Stimulated activated effector memory CD8-positive, alpha-beta T cell treated with anti-CD3 and anti-CD28 coated beads, Interleukin-12 subunit alpha, Interleukin-12 subunit beta, amount 100 ng/mL, for 72 hours (primary cell): ENCODE measurements at regions not wholly inside any gene's neighbourhood (a gene's known extent, or its start where the extent isn't known, plus 50 kb on each side); places are given as distances from the start of the nearest gene placed in this dataset.
A peak's percentile ranks its signal among the peaks of the same experiment; 100 is the strongest.

Experiments
- ATAC-seq: fragments of 150-1000 bp; cut with Tn5 transposase; 2 replicates; pipeline ENCODE4 v1.10.0; 2021
- DNase-seq, 2 donors: peaks; one replicate each; pipeline ENCODE4 v3.0.0; 2021 to 2022; ENCODE audit warnings: low spot score in 2 of 2
- H3K27ac Mint-ChIP-seq: one replicate; pipeline ENCODE4 v1.8.0; 2022; ENCODE audit warnings: mild to moderate bottlenecking, mixed read lengths
- H3K36me3 Mint-ChIP-seq: one replicate; pipeline ENCODE4 v1.8.0; 2022; ENCODE audit warnings: mild to moderate bottlenecking, mixed read lengths
- H3K4me1 Mint-ChIP-seq: one replicate; pipeline ENCODE4 v1.8.0; 2022; ENCODE audit warnings: mixed read lengths
- H3K4me3 Mint-ChIP-seq: one replicate; pipeline ENCODE4 v1.8.0; 2022; ENCODE audit warnings: mild to moderate bottlenecking, mixed read lengths
- H3K9me3 Mint-ChIP-seq: one replicate; pipeline ENCODE4 v1.8.0; 2022; ENCODE audit warnings: mixed read lengths

DNA sequence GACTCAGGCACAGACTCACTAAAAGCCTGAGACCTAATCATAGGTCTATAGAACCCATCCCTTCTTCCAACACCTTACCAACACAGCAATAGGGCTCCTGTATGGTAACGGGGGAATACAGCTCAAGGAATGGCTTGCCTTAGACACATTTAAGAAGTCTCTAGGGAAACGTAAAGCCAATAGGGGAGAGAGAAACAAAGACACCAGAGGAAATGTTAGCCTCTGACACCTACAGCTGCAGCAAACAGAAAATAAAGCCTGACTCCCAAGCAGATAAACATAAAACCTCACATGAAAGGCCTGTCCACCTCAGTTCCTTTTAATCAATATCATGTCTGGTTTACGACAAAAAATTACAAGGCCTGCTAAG lies 51.1 kb upstream of the NCOA1 start:
- DNase-seq (no peak), ATAC-seq (no peak)
- H3K36me3 Mint-ChIP-seq: no peaks in the 10 kb centered on the region
- no peak overlapping the region for H3K27ac Mint-ChIP-seq
- no peaks in the 10 kb centered on the region for H3K4me1 Mint-ChIP-seq
- H3K4me3 Mint-ChIP-seq: no peak overlapping the region
- no peaks in the 10 kb centered on the region for H3K9me3 Mint-ChIP-seq

DNA sequence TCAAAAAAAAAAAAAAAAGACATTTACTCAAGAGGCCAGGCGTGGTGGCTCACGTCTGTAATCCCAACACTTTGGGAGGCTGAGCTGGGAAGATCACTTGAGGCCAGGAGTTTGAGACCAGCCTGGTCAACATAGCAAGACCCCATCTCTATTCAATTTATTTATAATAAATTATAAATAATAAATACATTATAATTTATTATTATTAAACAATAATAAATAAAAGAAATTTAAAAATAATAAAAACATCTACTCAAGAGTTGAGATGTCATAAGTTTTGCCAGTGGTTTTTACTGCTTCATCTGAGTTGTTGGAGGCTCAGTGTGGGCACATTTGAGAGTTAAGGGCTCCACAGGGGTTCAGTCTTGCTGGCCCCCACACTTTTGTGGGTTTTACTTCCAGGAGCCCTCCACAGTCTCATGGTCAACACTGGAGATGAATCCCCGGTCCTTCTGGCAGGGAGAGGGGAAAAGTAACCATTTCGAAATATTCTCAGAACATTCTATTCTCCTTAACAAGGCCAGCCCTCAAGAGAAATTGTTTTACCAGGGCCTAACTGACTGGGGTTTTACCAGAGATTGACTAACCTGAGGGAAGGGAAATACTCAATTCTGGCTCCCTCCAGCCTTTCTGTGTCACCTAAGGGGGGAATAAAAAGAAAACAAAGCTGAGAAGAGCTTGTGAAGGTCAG lies 51.6 kb upstream of the NCOA1 start:
- no peak for DNase-seq
- Mint-ChIP-seq H3K27ac (no peak overlapping the region), H3K36me3 (no peaks in the 10 kb centered on the region), H3K4me1 (no peaks in the 10 kb centered on the region), H3K4me3 (no peak overlapping the region), H3K9me3 (no peaks in the 10 kb centered on the region)
- ATAC-seq: no peak

GRCh38 chr2:24438106-24438505 lies 52.9 kb upstream of the NCOA1 start:
- no peak for DNase-seq
- Mint-ChIP-seq H3K4me1 (no peaks in the 10 kb centered on the region), H3K4me3 (no peak overlapping the region), H3K27ac (no peak overlapping the region), H3K36me3 (no peaks in the 10 kb centered on the region), H3K9me3 (no peaks in the 10 kb centered on the region)
- ATAC-seq: no peak

GRCh38 chr2:24435391-24436316 lies 55.4 kb upstream of the NCOA1 start:
- DNase-seq (no peak), ATAC-seq (no peak)
- Mint-ChIP-seq H3K36me3 (no peaks in the 10 kb centered on the region), H3K4me3 (no peak overlapping the region), H3K9me3 (no peaks in the 10 kb centered on the region), H3K27ac (no peak overlapping the region), H3K4me1 (no peaks in the 10 kb centered on the region)

GRCh38 chr2:24434541-24434940 lies 56.5 kb upstream of the NCOA1 start:
- Mint-ChIP-seq H3K27ac (no peak overlapping the region), H3K4me1 (no peaks in the 10 kb centered on the region)
- no peak for ATAC-seq

GRCh38 chr2:24432735-24433134 lies 58.3 kb upstream of the NCOA1 start:
- no peak for ATAC-seq
- H3K9me3 Mint-ChIP-seq: no peaks in the 10 kb centered on the region
- no peak overlapping the region for H3K4me3 Mint-ChIP-seq
- no peaks in the 10 kb centered on the region for H3K4me1 Mint-ChIP-seq
- H3K27ac Mint-ChIP-seq: no peak overlapping the region
- DNase-seq: no peak
- no peaks in the 10 kb centered on the region for H3K36me3 Mint-ChIP-seq

More at GRCh38 chr2:24434541-24434940, 56.5 kb upstream of the NCOA1 start:
- no peaks in the 10 kb centered on the region for H3K9me3 Mint-ChIP-seq
- H3K4me3 Mint-ChIP-seq: no peak overlapping the region
- H3K36me3 Mint-ChIP-seq: no peaks in the 10 kb centered on the region
- DNase-seq: no peak

GRCh38 chr2:24432121-24432520 lies 58.9 kb upstream of the NCOA1 start:
- no peaks in the 10 kb centered on the region for H3K4me1 Mint-ChIP-seq
- no peaks in the 10 kb centered on the region for H3K9me3 Mint-ChIP-seq
- no peaks in the 10 kb centered on the region for H3K36me3 Mint-ChIP-seq
- DNase-seq (no peak), ATAC-seq (no peak)
- no peak overlapping the region for H3K27ac Mint-ChIP-seq
- H3K4me3 Mint-ChIP-seq: no peak overlapping the region

- no peaks in the 10 kb centered on the region for H3K9me3 Mint-ChIP-seq
- H3K27ac Mint-ChIP-seq: no peak overlapping the region
- H3K36me3 Mint-ChIP-seq: no peaks in the 10 kb centered on the region
- H3K4me1 Mint-ChIP-seq: no peaks in the 10 kb centered on the region
- DNase-seq (no peak), ATAC-seq (no peak)
- H3K4me3 Mint-ChIP-seq: no peak overlapping the region
Observed at GRCh38 chr2:24429197-24430074, 61.6 kb upstream of the NCOA1 start.

GRCh38 chr2:24424387-24424786 lies 64.1 kb upstream of the ITSN2 start:
- H3K4me3 Mint-ChIP-seq: no peak overlapping the region
- no peak overlapping the region for H3K27ac Mint-ChIP-seq
- ATAC-seq: no peak

GRCh38 chr2:24423095-24423494 lies 62.8 kb upstream of the ITSN2 start:
- ATAC-seq (no peak), DNase-seq (no peak)
- Mint-ChIP-seq H3K9me3 (no peaks in the 10 kb centered on the region), H3K36me3 (no peaks in the 10 kb centered on the region), H3K4me1 (no peaks in the 10 kb centered on the region), H3K27ac (no peak overlapping the region), H3K4me3 (no peak overlapping the region)

More at GRCh38 chr2:24424387-24424786, 64.1 kb upstream of the ITSN2 start:
- Mint-ChIP-seq H3K9me3 (no peaks in the 10 kb centered on the region), H3K4me1 (no peaks in the 10 kb centered on the region), H3K36me3 (no peaks in the 10 kb centered on the region)
- no peak for DNase-seq

- Mint-ChIP-seq H3K9me3 (no peaks in the 10 kb centered on the region), H3K4me3 (no peak overlapping the region), H3K27ac (no peak overlapping the region), H3K4me1 (no peaks in the 10 kb centered on the region), H3K36me3 (no peaks in the 10 kb centered on the region)
- ATAC-seq: peak; percentile 77
- DNase-seq: peak; percentile 35 to 73
Observed at GRCh38 chr2:24421668-24422067, 61.3 kb upstream of the ITSN2 start.

GRCh38 chr2:24420373-24420772 lies 60.0 kb upstream of the ITSN2 start:
- Mint-ChIP-seq H3K9me3 (no peaks in the 10 kb centered on the region), H3K27ac (no peak overlapping the region), H3K4me1 (no peaks in the 10 kb centered on the region), H3K36me3 (no peaks in the 10 kb centered on the region), H3K4me3 (no peak overlapping the region)
- DNase-seq (no peak), ATAC-seq (no peak)

GRCh38 chr2:24418166-24418841 lies 58.0 kb upstream of the ITSN2 start:
- no peak for DNase-seq
- no peaks in the 10 kb centered on the region for H3K36me3 Mint-ChIP-seq
- no peak overlapping the region for H3K27ac Mint-ChIP-seq
- no peaks in the 10 kb centered on the region for H3K4me1 Mint-ChIP-seq
- ATAC-seq: no peak
- H3K4me3 Mint-ChIP-seq: no peak overlapping the region
- no peaks in the 10 kb centered on the region for H3K9me3 Mint-ChIP-seq

- Mint-ChIP-seq H3K9me3 (no peaks in the 10 kb centered on the region), H3K4me3 (no peak overlapping the region), H3K27ac (no peak overlapping the region), H3K36me3 (no peaks in the 10 kb centered on the region), H3K4me1 (no peaks in the 10 kb centered on the region)
- ATAC-seq: no peak
- DNase-seq: no peak
Observed at GRCh38 chr2:24412812-24413211, 52.5 kb upstream of the ITSN2 start.
